Uterus (tissue), 2 donors: ENCODE measurements at regions not wholly inside any gene's neighbourhood (a gene's known extent, or its start where the extent isn't known, plus 50 kb on each side); places are given as distances from the start of the nearest gene placed in this dataset.

Source experiments
- POLR2A ChIP-seq, 2 donors: fragments of 450-650 bp; IDR thresholded peaks; one replicate each; pipeline ENCODE4 v1.6.1; 2016; ENCODE audit warnings: antibody characterized with exemption in 2 of 2, mild to moderate bottlenecking in 1 of 2, moderate library complexity in 1 of 2
- TF ChIP-seq, protein P1 (sequence below), 4 experiments: fragments of 200-600 bp in 2 of 4; fragments of 450-650 bp in 2 of 4; sonication (generic) in 2 of 4; IDR thresholded peaks; one replicate each; pipeline ENCODE4 v1.5.1; 2016 to 2019; ENCODE audit warnings: antibody characterized with exemption in 4 of 4, mild to moderate bottlenecking in 2 of 4, moderate library complexity in 1 of 4

DNA sequence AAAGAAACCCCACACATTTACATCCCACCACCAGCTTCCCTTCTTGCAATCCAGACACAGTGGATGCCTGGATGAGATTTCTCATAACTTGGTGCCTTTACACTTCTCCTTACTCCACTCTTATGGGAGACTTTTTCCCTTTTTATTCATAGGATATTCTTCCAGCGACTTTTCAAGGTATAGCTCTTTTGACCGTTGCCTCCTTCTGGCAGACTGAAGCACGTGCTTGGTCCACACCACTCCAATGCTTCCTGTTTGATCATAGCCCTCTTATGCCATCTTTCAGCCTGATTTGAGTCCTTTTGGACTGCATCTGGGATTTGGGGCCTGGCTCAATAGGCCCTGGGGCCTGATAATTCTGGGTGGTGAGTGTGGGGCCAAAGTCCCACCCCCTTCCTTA is 87.7 kb downstream of the ERCC5 start:
- TF ChIP-seq, protein P1, sequence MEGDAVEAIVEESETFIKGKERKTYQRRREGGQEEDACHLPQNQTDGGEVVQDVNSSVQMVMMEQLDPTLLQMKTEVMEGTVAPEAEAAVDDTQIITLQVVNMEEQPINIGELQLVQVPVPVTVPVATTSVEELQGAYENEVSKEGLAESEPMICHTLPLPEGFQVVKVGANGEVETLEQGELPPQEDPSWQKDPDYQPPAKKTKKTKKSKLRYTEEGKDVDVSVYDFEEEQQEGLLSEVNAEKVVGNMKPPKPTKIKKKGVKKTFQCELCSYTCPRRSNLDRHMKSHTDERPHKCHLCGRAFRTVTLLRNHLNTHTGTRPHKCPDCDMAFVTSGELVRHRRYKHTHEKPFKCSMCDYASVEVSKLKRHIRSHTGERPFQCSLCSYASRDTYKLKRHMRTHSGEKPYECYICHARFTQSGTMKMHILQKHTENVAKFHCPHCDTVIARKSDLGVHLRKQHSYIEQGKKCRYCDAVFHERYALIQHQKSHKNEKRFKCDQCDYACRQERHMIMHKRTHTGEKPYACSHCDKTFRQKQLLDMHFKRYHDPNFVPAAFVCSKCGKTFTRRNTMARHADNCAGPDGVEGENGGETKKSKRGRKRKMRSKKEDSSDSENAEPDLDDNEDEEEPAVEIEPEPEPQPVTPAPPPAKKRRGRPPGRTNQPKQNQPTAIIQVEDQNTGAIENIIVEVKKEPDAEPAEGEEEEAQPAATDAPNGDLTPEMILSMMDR (IDR thresholded peaks at IDR 0.05), result no peak
- TF ChIP-seq POLR2A (IDR thresholded peaks at IDR 0.05), result no peak
